K562 (cell line): ENCODE measurements at regions not wholly inside any gene's neighbourhood (a gene's known extent, or its start where the extent isn't known, plus 50 kb on each side); places are given as distances from the start of the nearest gene placed in this dataset.
A peak's percentile ranks its signal among the peaks of the same experiment; 100 is the strongest.

Source experiments
- ARID1B ChIP-seq: fragments of 450-650 bp; IDR thresholded peaks from 2 replicates; pipeline ENCODE4 v1.6.1; 2016; ENCODE audit warnings: antibody characterized with exemption, mild to moderate bottlenecking, inconsistent platforms
- ATF7 ChIP-seq: fragments of 450-650 bp; IDR thresholded peaks from 2 replicates; pipeline ENCODE4 v1.7.1; 2014; ENCODE audit warnings: mild to moderate bottlenecking, moderate library complexity
- BHLHE40 ChIP-seq: IDR thresholded peaks from 2 replicates; pipeline ENCODE4 v1.6.1; 2011; ENCODE audit warnings: low read length, improper control_type of control experiment
- CBFA2T2 ChIP-seq: fragments of 450-650 bp; conservative IDR thresholded peaks from 2 replicates; pipeline ENCODE4 v1.6.1; 2017; ENCODE audit warnings: mild to moderate bottlenecking
- E2F8 ChIP-seq: fragments of 450-650 bp; IDR thresholded peaks from 2 replicates; pipeline ENCODE4 v1.7.1; 2018; ENCODE audit warnings: mild to moderate bottlenecking, low read depth; ENCODE audit not compliant: partially characterized antibody
- EP300 ChIP-seq: IDR thresholded peaks from 2 replicates; pipeline ENCODE4 v1.6.1; 2012; ENCODE audit warnings: low read length, improper control_type of control experiment
- ETV5 ChIP-seq: sonication (generic); formaldehyde crosslinking; IDR thresholded peaks from 2 replicates; pipeline ENCODE4 v1.4.0; 2020; ENCODE audit warnings: low read depth, mild to moderate bottlenecking, missing genetic modification reagents
- HMG20A ChIP-seq: fragments of 450-650 bp; formaldehyde crosslinking; conservative IDR thresholded peaks from 2 replicates; pipeline ENCODE4 v1.4.0; 2020; ENCODE audit warnings: mild to moderate bottlenecking, mixed read lengths
- KLF16 ChIP-seq: IDR thresholded peaks from 2 replicates; pipeline ENCODE4 v1.6.1; 2016; ENCODE audit warnings: antibody characterized with exemption
- PML ChIP-seq: IDR thresholded peaks from 2 replicates; pipeline ENCODE4 v1.6.1; 2012; ENCODE audit warnings: low read length, inconsistent platforms
- RBFOX2 ChIP-seq: fragments of 200-400 bp; formaldehyde crosslinking; IDR thresholded peaks from 2 replicates; pipeline ENCODE4 v1.6.1; 2017; ENCODE audit warnings: low read depth, mild to moderate bottlenecking, low read length, moderate library complexity
- RBM39 ChIP-seq: fragments of 200-400 bp; formaldehyde crosslinking; optimal IDR thresholded peaks from 2 replicates; pipeline ENCODE3; 2018; ENCODE audit warnings: low read depth, low read length
- RHOXF2B ChIP-seq: fragments of 250-450 bp; sonication (Bioruptor Pico); conservative IDR thresholded peaks from 2 replicates; pipeline ENCODE4 v1.5.1; 2021
- SMARCA4 ChIP-seq: fragments of 450-650 bp; IDR thresholded peaks from 2 replicates; pipeline ENCODE4 v1.6.1; 2016
- TAF9B ChIP-seq: fragments of 450-650 bp; IDR thresholded peaks from 2 replicates; pipeline ENCODE4 v1.6.1; 2018; ENCODE audit warnings: mild to moderate bottlenecking; ENCODE audit not compliant: partially characterized antibody
- TCF3 ChIP-seq: sonication (generic); formaldehyde crosslinking; IDR thresholded peaks from 2 replicates; pipeline ENCODE4 v1.4.0; 2020; ENCODE audit warnings: mild to moderate bottlenecking, missing genetic modification reagents
- TOE1 ChIP-seq, 2 experiments: fragments of 450-650 bp in 1 of 2; sonication (generic) in 1 of 2; formaldehyde crosslinking in 1 of 2; IDR thresholded peaks; 2 replicates each; pipeline versions ENCODE4 v1.7.1 to v1.8.0; 2016 to 2022; ENCODE audit warnings: borderline replicate concordance in 2 of 2, mild to moderate bottlenecking in 2 of 2, antibody characterized with exemption in 1 of 2, inconsistent platforms in 1 of 2, low read depth in 1 of 2, missing genetic modification reagents in 1 of 2, moderate library complexity in 1 of 2
- ZNF253 ChIP-seq: fragments of 250-450 bp; sonication (Bioruptor Pico); conservative IDR thresholded peaks from 2 replicates; pipeline ENCODE4 v1.6.1; 2021; ENCODE audit warnings: mild to moderate bottlenecking
- ZNF408 ChIP-seq: fragments of 250-450 bp; sonication (Bioruptor Pico); IDR thresholded peaks from 2 replicates; pipeline ENCODE4 v1.4.0; 2020; ENCODE audit warnings: low read depth, mild to moderate bottlenecking, moderate library complexity
- ZNF507 ChIP-seq: conservative IDR thresholded peaks from 2 replicates; pipeline ENCODE4 v1.6.1; 2017; ENCODE audit warnings: missing genetic modification characterization, missing compliant biosample characterization
- ZNF717 ChIP-seq: fragments of 250-450 bp; sonication (Bioruptor Pico); IDR thresholded peaks from 2 replicates; pipeline ENCODE4 v1.5.0; 2021
- TF ChIP-seq, protein P1 (sequence below): sonication (generic); formaldehyde crosslinking; IDR thresholded peaks from 2 replicates; pipeline ENCODE4 v1.8.0; 2023; ENCODE audit warnings: mild to moderate bottlenecking, missing genetic modification reagents
- TF ChIP-seq, protein P2 (sequence below), 2 experiments: fragments of 450-650 bp; IDR thresholded peaks; 2 replicates each; pipeline ENCODE4 v1.6.1; 2018; ENCODE audit warnings: mild to moderate bottlenecking in 2 of 2, low read depth in 1 of 2; ENCODE audit not compliant: partially characterized antibody in 2 of 2

DNA sequence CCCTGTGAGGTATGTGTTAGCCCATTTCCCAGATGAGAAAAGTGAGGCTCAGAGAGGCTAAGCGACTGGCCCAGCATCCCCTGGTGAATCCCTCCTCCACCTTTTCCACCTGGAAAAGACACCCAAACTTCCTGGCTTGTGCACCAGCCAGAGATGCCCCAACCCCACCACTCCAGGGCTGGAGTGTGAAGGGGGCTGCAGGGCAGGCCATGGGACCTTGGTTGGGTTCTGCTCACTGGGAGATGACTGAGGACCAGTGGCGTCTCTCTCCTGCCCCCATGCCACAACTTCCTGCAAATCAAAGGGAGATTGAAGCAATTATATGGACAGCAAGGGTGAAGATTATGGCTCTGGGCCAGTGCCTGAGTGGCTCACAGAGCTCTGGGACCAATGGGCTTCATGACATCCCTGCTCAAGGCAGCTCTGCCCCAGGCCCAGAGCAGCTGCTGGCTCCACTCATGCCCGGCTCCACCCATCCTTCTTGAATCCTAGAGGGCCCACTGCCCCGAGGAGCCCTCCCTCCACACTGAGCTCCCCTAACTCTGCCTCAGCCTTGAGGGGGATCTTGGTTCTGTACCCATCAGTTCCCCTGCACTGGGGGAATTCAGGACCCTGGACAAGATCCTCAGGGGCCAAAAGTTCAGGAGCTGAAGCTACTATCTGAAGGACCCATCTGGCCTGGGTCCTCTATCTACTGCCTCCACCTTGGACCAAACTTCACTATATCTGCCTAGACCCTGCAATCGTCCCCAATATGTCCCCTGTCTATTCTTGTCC is 416.9 kb downstream of the PTPRU start (continued):
- TF ChIP-seq EP300 (peak; percentile 42), BHLHE40 (no peak), KLF16 (peak; percentile 56; the same call in 1 of the 2 replicates), E2F8 (no peak), ATF7 (no peak), PML (no peak), RBM39 (no peak), ZNF507 (tag) (no peak), ARID1B (peak; percentile 76), CBFA2T2 (peak; percentile 54), TOE1 (IDR thresholded peaks at IDR 0.05; ENCODE audit: borderline replicate concordance) (no peak), TOE1 (CRISPR knock-in tag; IDR thresholded peaks at IDR 0.05; ENCODE audit: borderline replicate concordance, low read depth) (no peak), RHOXF2B (CRISPR knock-in tag) (no peak), ZNF717 (CRISPR knock-in tag) (no peak), ZNF253 (CRISPR knock-in tag) (no peak), TAF9B (no peak), ZNF408 (CRISPR knock-in tag) (no peak), SMARCA4 (0 out of 2 replicates have a peak, but pooled peaks have one; percentile 25), HMG20A (CRISPR knock-in tag) (no peak), RBFOX2 (no peak), ETV5 (CRISPR knock-in tag) (no peak), TCF3 (peak; percentile 48)
- TF ChIP-seq, protein P1, sequence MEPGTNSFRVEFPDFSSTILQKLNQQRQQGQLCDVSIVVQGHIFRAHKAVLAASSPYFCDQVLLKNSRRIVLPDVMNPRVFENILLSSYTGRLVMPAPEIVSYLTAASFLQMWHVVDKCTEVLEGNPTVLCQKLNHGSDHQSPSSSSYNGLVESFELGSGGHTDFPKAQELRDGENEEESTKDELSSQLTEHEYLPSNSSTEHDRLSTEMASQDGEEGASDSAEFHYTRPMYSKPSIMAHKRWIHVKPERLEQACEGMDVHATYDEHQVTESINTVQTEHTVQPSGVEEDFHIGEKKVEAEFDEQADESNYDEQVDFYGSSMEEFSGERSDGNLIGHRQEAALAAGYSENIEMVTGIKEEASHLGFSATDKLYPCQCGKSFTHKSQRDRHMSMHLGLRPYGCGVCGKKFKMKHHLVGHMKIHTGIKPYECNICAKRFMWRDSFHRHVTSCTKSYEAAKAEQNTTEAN (CRISPR knock-in tag), result no peak
- TF ChIP-seq, protein P2, sequence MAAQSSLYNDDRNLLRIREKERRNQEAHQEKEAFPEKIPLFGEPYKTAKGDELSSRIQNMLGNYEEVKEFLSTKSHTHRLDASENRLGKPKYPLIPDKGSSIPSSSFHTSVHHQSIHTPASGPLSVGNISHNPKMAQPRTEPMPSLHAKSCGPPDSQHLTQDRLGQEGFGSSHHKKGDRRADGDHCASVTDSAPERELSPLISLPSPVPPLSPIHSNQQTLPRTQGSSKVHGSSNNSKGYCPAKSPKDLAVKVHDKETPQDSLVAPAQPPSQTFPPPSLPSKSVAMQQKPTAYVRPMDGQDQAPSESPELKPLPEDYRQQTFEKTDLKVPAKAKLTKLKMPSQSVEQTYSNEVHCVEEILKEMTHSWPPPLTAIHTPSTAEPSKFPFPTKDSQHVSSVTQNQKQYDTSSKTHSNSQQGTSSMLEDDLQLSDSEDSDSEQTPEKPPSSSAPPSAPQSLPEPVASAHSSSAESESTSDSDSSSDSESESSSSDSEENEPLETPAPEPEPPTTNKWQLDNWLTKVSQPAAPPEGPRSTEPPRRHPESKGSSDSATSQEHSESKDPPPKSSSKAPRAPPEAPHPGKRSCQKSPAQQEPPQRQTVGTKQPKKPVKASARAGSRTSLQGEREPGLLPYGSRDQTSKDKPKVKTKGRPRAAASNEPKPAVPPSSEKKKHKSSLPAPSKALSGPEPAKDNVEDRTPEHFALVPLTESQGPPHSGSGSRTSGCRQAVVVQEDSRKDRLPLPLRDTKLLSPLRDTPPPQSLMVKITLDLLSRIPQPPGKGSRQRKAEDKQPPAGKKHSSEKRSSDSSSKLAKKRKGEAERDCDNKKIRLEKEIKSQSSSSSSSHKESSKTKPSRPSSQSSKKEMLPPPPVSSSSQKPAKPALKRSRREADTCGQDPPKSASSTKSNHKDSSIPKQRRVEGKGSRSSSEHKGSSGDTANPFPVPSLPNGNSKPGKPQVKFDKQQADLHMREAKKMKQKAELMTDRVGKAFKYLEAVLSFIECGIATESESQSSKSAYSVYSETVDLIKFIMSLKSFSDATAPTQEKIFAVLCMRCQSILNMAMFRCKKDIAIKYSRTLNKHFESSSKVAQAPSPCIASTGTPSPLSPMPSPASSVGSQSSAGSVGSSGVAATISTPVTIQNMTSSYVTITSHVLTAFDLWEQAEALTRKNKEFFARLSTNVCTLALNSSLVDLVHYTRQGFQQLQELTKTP (IDR thresholded peaks at IDR 0.05; ENCODE audit: low read depth in 1 of 2, partially characterized antibody in 2 of 2), result peak in 1 of 2 experiments; percentile 28
